IPS-15b (cell line): ENCODE measurements at regions not wholly inside any gene's neighbourhood (a gene's known extent, or its start where the extent isn't known, plus 50 kb on each side); places are given as distances from the start of the nearest gene placed in this dataset.
"Not testable (repeated sequence)": the region's sequence is repeated elsewhere in the genome, so short reads cannot be mapped to it uniquely, and the experiment has no call there.

Experiments used
- H3K27me3 ChIP-seq: one replicate; pipeline ENCODE4 v1.6.1; 2013; ENCODE audit warnings: low read length; ENCODE audit not compliant: control insufficient read depth, insufficient read depth
- H3K36me3 ChIP-seq: one replicate; pipeline ENCODE4 v1.6.1; 2013; ENCODE audit warnings: low read length; ENCODE audit not compliant: control insufficient read depth, insufficient read depth
- H3K4me1 ChIP-seq: one replicate; pipeline ENCODE4 v1.6.1; 2013; ENCODE audit warnings: mild to moderate bottlenecking, low read length; ENCODE audit not compliant: control insufficient read depth, insufficient read depth
- H3K4me3 ChIP-seq: one replicate; pipeline ENCODE4 v1.5.1; 2013; ENCODE audit warnings: low read depth, low read length
- H3K9ac ChIP-seq: one replicate; pipeline ENCODE4 v1.6.1; 2013; ENCODE audit warnings: low read depth, mild to moderate bottlenecking, low read length
- H3K9me3 ChIP-seq: one replicate; pipeline ENCODE4 v1.6.1; 2013; ENCODE audit warnings: mild to moderate bottlenecking, low read length; ENCODE audit not compliant: control insufficient read depth, insufficient read depth

- Histone ChIP-seq H3K4me1 (no peaks in the 10 kb centered on the region), H3K27me3 (no peaks in the 10 kb centered on the region), H3K4me3 (no peak overlapping the region), H3K36me3 (no peaks in the 10 kb centered on the region), H3K9ac (no peak overlapping the region), H3K9me3 (peaks cover 4% of the 10 kb centered on the region)
Measured at GRCh38 chr6:168188369-168189199, 109.6 kb upstream of the FRMD1 start.

GRCh38 chr6:168186438-168186837 is 107.4 kb upstream of the FRMD1 start:
- H3K36me3 ChIP-seq, result no peaks in the 10 kb centered on the region
- peaks cover 4% of the 10 kb centered on the region for H3K9me3 ChIP-seq
- H3K4me3 ChIP-seq, result no peak overlapping the region
- peaks cover 3% of the 10 kb centered on the region for H3K4me1 ChIP-seq
- no peak overlapping the region for H3K9ac ChIP-seq
- H3K27me3 ChIP-seq, result no peaks in the 10 kb centered on the region

- not testable (repeated sequence) for H3K36me3 ChIP-seq, H3K4me1 ChIP-seq, H3K9me3 ChIP-seq, H3K27me3 ChIP-seq, H3K9ac ChIP-seq, H3K4me3 ChIP-seq
Measured at GRCh38 chr6:168186018-168186417, 107.0 kb upstream of the FRMD1 start.

- Histone ChIP-seq H3K9me3 (peaks cover 4% of the 10 kb centered on the region), H3K4me3 (no peak overlapping the region), H3K4me1 (peaks cover 6% of the 10 kb centered on the region), H3K36me3 (no peaks in the 10 kb centered on the region), H3K9ac (no peak overlapping the region), H3K27me3 (no peaks in the 10 kb centered on the region)
Measured at GRCh38 chr6:168184701-168185100, 105.7 kb upstream of the FRMD1 start.

- Histone ChIP-seq H3K9me3 (peaks cover 4% of the 10 kb centered on the region), H3K9ac (no peak overlapping the region), H3K4me1 (peaks cover 6% of the 10 kb centered on the region), H3K36me3 (no peaks in the 10 kb centered on the region), H3K4me3 (no peak overlapping the region), H3K27me3 (no peaks in the 10 kb centered on the region)
Measured at GRCh38 chr6:168183613-168183970, 104.6 kb upstream of the FRMD1 start.

GRCh38 chr6:168182908-168183612 is 104.0 kb upstream of the FRMD1 start:
- H3K27me3 ChIP-seq, result no peaks in the 10 kb centered on the region

GRCh38 chr6:168182366-168182765 is 103.4 kb upstream of the FRMD1 start:
- Histone ChIP-seq H3K4me3 (no peak overlapping the region), H3K27me3 (no peaks in the 10 kb centered on the region), H3K36me3 (no peaks in the 10 kb centered on the region), H3K9me3 (peaks cover 2% of the 10 kb centered on the region), H3K9ac (no peak overlapping the region), H3K4me1 (peaks cover 6% of the 10 kb centered on the region)

More at GRCh38 chr6:168182908-168183612, 104.0 kb upstream of the FRMD1 start:
- H3K9me3 ChIP-seq, result peaks cover 4% of the 10 kb centered on the region
- peaks cover 6% of the 10 kb centered on the region for H3K4me1 ChIP-seq
- H3K4me3 ChIP-seq, result no peak overlapping the region
- H3K36me3 ChIP-seq, result no peaks in the 10 kb centered on the region
- no peak overlapping the region for H3K9ac ChIP-seq

GRCh38 chr6:168181876-168182275 is 102.9 kb upstream of the FRMD1 start:
- Histone ChIP-seq H3K9me3 (no peaks in the 10 kb centered on the region), H3K4me3 (no peak overlapping the region), H3K9ac (no peak overlapping the region), H3K27me3 (no peaks in the 10 kb centered on the region), H3K4me1 (peaks cover 6% of the 10 kb centered on the region), H3K36me3 (no peaks in the 10 kb centered on the region)

GRCh38 chr6:168181316-168181715 is 102.3 kb upstream of the FRMD1 start:
- no peak overlapping the region for H3K9ac ChIP-seq
- no peak overlapping the region for H3K4me3 ChIP-seq
- no peaks in the 10 kb centered on the region for H3K36me3 ChIP-seq
- peaks cover 6% of the 10 kb centered on the region for H3K4me1 ChIP-seq
- H3K9me3 ChIP-seq, result no peaks in the 10 kb centered on the region
- H3K27me3 ChIP-seq, result no peaks in the 10 kb centered on the region

- no peak overlapping the region for H3K9ac ChIP-seq
- no peaks in the 10 kb centered on the region for H3K27me3 ChIP-seq
- H3K9me3 ChIP-seq, result no peaks in the 10 kb centered on the region
- no peak overlapping the region for H3K4me3 ChIP-seq
- no peaks in the 10 kb centered on the region for H3K36me3 ChIP-seq
- H3K4me1 ChIP-seq, result peaks cover 6% of the 10 kb centered on the region
Measured at GRCh38 chr6:168180548-168181011, 101.6 kb upstream of the FRMD1 start.

GRCh38 chr6:168179702-168180382 is 100.8 kb upstream of the FRMD1 start:
- Histone ChIP-seq H3K4me1 (peaks cover 6% of the 10 kb centered on the region), H3K36me3 (no peaks in the 10 kb centered on the region), H3K27me3 (no peaks in the 10 kb centered on the region), H3K9ac (no peak overlapping the region), H3K4me3 (no peak overlapping the region), H3K9me3 (no peaks in the 10 kb centered on the region)
